H1 (cell line): ENCODE measurements at regions not wholly inside any gene's neighbourhood (a gene's known extent, or its start where the extent isn't known, plus 50 kb on each side); places are given as distances from the start of the nearest gene placed in this dataset.

ENCODE experiments used
- CTCF ChIA-PET: fragments of 300-600 bp; sonication (Branson Sonifier 250); formaldehyde crosslinking; loops from one replicate; lab custom pipeline; 2021; ENCODE audit not compliant: partially characterized antibody; lab: Charles Lee
- POLR2A ChIA-PET: fragments of 300-600 bp; sonication (Branson Sonifier 250); formaldehyde crosslinking; loops from one replicate; lab custom pipeline; 2021; ENCODE audit warnings: inconsistent platforms; ENCODE audit not compliant: partially characterized antibody; lab: Charles Lee
- DNase-seq, 2 experiments: peaks; one replicate each; pipeline versions ENCODE4 v3.0.0 to v3.0.0-alpha.2; 2010 to 2022; ENCODE audit warnings: low spot score in 2 of 2, low read depth in 1 of 2, mixed read lengths in 1 of 2
- FAIRE-seq: peaks from 2 replicates; lab custom pipeline; 2011; peaks lifted over from hg19 to GRCh38; lab: Jason Lieb, UNC
- H2AFZ ChIP-seq: 2 replicates; pipeline ENCODE4 v1.8.1; 2012; ENCODE audit warnings: low read length, inconsistent platforms
- H2AK5ac ChIP-seq: 2 replicates; pipeline ENCODE4 v1.6.1; 2013; ENCODE audit warnings: low read depth, low read length
- H2BK120ac ChIP-seq: replicated peaks from 2 replicates; pipeline ENCODE3; 2013; ENCODE audit warnings: low read depth, low read length, inconsistent platforms
- H2BK12ac ChIP-seq: 2 replicates; pipeline ENCODE4 v1.6.1; 2013; ENCODE audit warnings: low read depth, low read length
- H2BK15ac ChIP-seq: 2 replicates; pipeline ENCODE4 v1.6.1; 2013; ENCODE audit warnings: low read length
- H2BK20ac ChIP-seq: 2 replicates; pipeline ENCODE4 v1.6.1; 2013; ENCODE audit warnings: low read length
- H2BK5ac ChIP-seq: 2 replicates; pipeline ENCODE4 v1.6.1; 2013; ENCODE audit warnings: low read depth, low read length
- H3K14ac ChIP-seq: 2 replicates; pipeline ENCODE4 v1.6.1; 2013; ENCODE audit warnings: inconsistent platforms; ENCODE audit not compliant: insufficient read length
- H3K18ac ChIP-seq: 2 replicates; pipeline ENCODE4 v1.6.1; 2013; ENCODE audit warnings: low read length; ENCODE audit errors: extremely low read depth
- H3K23ac ChIP-seq: 2 replicates; pipeline ENCODE4 v1.6.1; 2013; ENCODE audit warnings: inconsistent platforms; ENCODE audit not compliant: insufficient read length
- H3K23me2 ChIP-seq: 2 replicates; pipeline ENCODE4 v1.6.1; 2013; ENCODE audit warnings: low read depth, low read length
- H3K27ac ChIP-seq: 2 replicates; pipeline ENCODE4 v1.6.1; 2011; ENCODE audit warnings: low read depth, low read length, inconsistent platforms
- H3K27me3 ChIP-seq, 4 experiments: replicated peaks in 1 of 4; 1 replicate in 1 of 4; 2 replicates in 3 of 4; pipeline versions ENCODE4 v1.6.1 to v1.8.1; 2011 to 2013; ENCODE audit warnings: low read length in 3 of 4, mild to moderate bottlenecking in 3 of 4, inconsistent platforms in 2 of 4, mixed read lengths in 2 of 4, moderate library complexity in 1 of 4; ENCODE audit not compliant: control insufficient read depth in 3 of 4, insufficient read depth in 3 of 4; ENCODE audit errors: extremely low read depth in 1 of 4
- H3K36me3 ChIP-seq, 4 experiments: 2 replicates each; pipeline versions ENCODE4 v1.6.1 to v1.8.1; 2011 to 2013; ENCODE audit warnings: mild to moderate bottlenecking in 4 of 4, low read length in 3 of 4, moderate library complexity in 2 of 4, control low read depth in 1 of 4, inconsistent platforms in 1 of 4; ENCODE audit not compliant: insufficient read depth in 4 of 4, control insufficient read depth in 2 of 4
- H3K4ac ChIP-seq: replicated peaks from 2 replicates; pipeline ENCODE3; 2013; ENCODE audit warnings: low read length, low read depth, mixed read lengths, inconsistent platforms; ENCODE audit not compliant: insufficient read length
- H3K4me1 ChIP-seq, 4 experiments: replicated peaks in 1 of 4; 1 replicate in 1 of 4; 2 replicates in 3 of 4; pipeline versions ENCODE4 v1.6.1 to v1.8.1; 2011 to 2013; ENCODE audit warnings: low read length in 3 of 4, inconsistent platforms in 2 of 4, mixed read lengths in 1 of 4; ENCODE audit not compliant: insufficient read depth in 4 of 4, control insufficient read depth in 3 of 4
- H3K4me2 ChIP-seq, 2 experiments: 2 replicates each; pipeline versions ENCODE4 v1.6.1 to v1.8.1; 2011 to 2013; ENCODE audit warnings: low read depth in 2 of 2, low read length in 2 of 2, control low read depth in 1 of 2, inconsistent platforms in 1 of 2, mild to moderate bottlenecking in 1 of 2; ENCODE audit not compliant: insufficient read depth in 1 of 2
- H3K4me3 ChIP-seq, 4 experiments: fragments of 200-600, 300-600 bp in 1 of 4; sonication (generic), shearing (Covaris generic), sonication (Bioruptor Twin) in 1 of 4; 2 replicates each; pipeline versions ENCODE4 v1.5.1 to v1.8.1; 2011 to 2016; ENCODE audit warnings: low read length in 4 of 4, low read depth in 3 of 4, control low read depth in 2 of 4, inconsistent platforms in 2 of 4, mild to moderate bottlenecking in 2 of 4, mixed read lengths in 1 of 4, moderate library complexity in 1 of 4; ENCODE audit not compliant: insufficient read depth in 2 of 4; ENCODE audit errors: extremely low read depth in 1 of 4
- H3K56ac ChIP-seq: replicated peaks from 2 replicates; pipeline ENCODE3; 2013; ENCODE audit warnings: low read depth, mild to moderate bottlenecking, mixed read lengths, low read length, inconsistent platforms; ENCODE audit not compliant: insufficient read length
- H3K79me1 ChIP-seq: 2 replicates; pipeline ENCODE4 v1.6.1; 2013; ENCODE audit warnings: low read depth, low read length, control low read depth
- H3K79me2 ChIP-seq, 2 experiments: 2 replicates each; pipeline versions ENCODE4 v1.6.1 to v1.8.1; 2012 to 2013; ENCODE audit warnings: low read length in 2 of 2, mild to moderate bottlenecking in 2 of 2, inconsistent platforms in 1 of 2; ENCODE audit not compliant: insufficient read depth in 2 of 2, control insufficient read depth in 1 of 2
- H3K9ac ChIP-seq, 4 experiments: replicated peaks in 1 of 4; 1 replicate in 1 of 4; 2 replicates in 3 of 4; pipeline versions ENCODE4 v1.6.1 to v1.8.1; 2011 to 2013; ENCODE audit warnings: low read depth in 3 of 4, low read length in 3 of 4, control low read depth in 2 of 4, mild to moderate bottlenecking in 2 of 4, moderate library complexity in 2 of 4, inconsistent platforms in 1 of 4; ENCODE audit errors: extremely low read depth in 1 of 4
- H3K9me3 ChIP-seq, 2 experiments: 2 replicates each; pipeline versions ENCODE4 v1.6.1 to v1.8.1; 2012 to 2013; ENCODE audit warnings: mild to moderate bottlenecking in 2 of 2, moderate library complexity in 2 of 2, control low read depth in 1 of 2, inconsistent platforms in 1 of 2, low read depth in 1 of 2, low read length in 1 of 2, mixed read lengths in 1 of 2; ENCODE audit not compliant: insufficient read depth in 2 of 2
- H4K20me1 ChIP-seq, 2 experiments: replicated peaks in 1 of 2; 2 replicates each; pipeline versions ENCODE3 to v1.8.1; 2011 to 2013; ENCODE audit warnings: inconsistent platforms in 2 of 2, low read length in 2 of 2, mild to moderate bottlenecking in 1 of 2; ENCODE audit not compliant: insufficient read depth in 2 of 2, control insufficient read depth in 1 of 2
- H4K5ac ChIP-seq: 2 replicates; pipeline ENCODE4 v1.6.1; 2013; ENCODE audit warnings: low read length, low read depth, mixed read lengths, inconsistent platforms; ENCODE audit not compliant: insufficient read length
- H4K8ac ChIP-seq: 2 replicates; pipeline ENCODE4 v1.8.0; 2013; ENCODE audit warnings: mild to moderate bottlenecking, moderate library complexity, low read length, inconsistent platforms; ENCODE audit not compliant: insufficient read depth; ENCODE audit errors: extremely low read depth
- H4K91ac ChIP-seq: replicated peaks from 2 replicates; pipeline ENCODE3; 2013; ENCODE audit warnings: low read length, mixed read lengths, inconsistent platforms; ENCODE audit not compliant: insufficient read length
- ATF2 ChIP-seq: IDR thresholded peaks from 2 replicates; pipeline ENCODE4 v1.6.1; 2012; ENCODE audit warnings: low read length, inconsistent platforms
- CHD2 ChIP-seq: IDR thresholded peaks from 2 replicates; pipeline ENCODE4 v1.6.1; 2012; ENCODE audit warnings: low read length, improper control_type of control experiment
- CREB1 ChIP-seq: IDR thresholded peaks from 2 replicates; pipeline ENCODE4 v1.6.1; 2012; ENCODE audit warnings: inconsistent platforms
- CTCF ChIP-seq, 3 experiments: IDR thresholded peaks; 1 replicate in 2 of 3; 2 replicates in 1 of 3; pipeline versions ENCODE4 v1.5.1 to v1.6.1; 2011; ENCODE audit warnings: low read length in 3 of 3, mild to moderate bottlenecking in 3 of 3, inconsistent platforms in 2 of 3, low read depth in 1 of 3, moderate library complexity in 1 of 3; ENCODE audit not compliant: insufficient read depth in 1 of 3; ENCODE audit errors: control extremely low read depth in 1 of 3
- EGR1 ChIP-seq: IDR thresholded peaks from 2 replicates; pipeline ENCODE4 v1.6.1; 2011; ENCODE audit warnings: low read depth, low read length, borderline replicate concordance
- JUND ChIP-seq: IDR thresholded peaks from 2 replicates; pipeline ENCODE4 v1.6.1; 2011; ENCODE audit warnings: mild to moderate bottlenecking, improper control_type of control experiment, low read length
- NRF1 ChIP-seq: IDR thresholded peaks from 2 replicates; pipeline ENCODE4 v1.6.1; 2011; ENCODE audit warnings: mild to moderate bottlenecking, low read depth, low read length, improper control_type of control experiment
- USF2 ChIP-seq: IDR thresholded peaks from 2 replicates; pipeline ENCODE4 v1.6.1; 2011; ENCODE audit warnings: low read length, improper control_type of control experiment
- WGBS, 2 experiments: shearing (Covaris generic) in 1 of 2; methylation state at CpG; one replicate each; pipeline versions ENCODE4 v1.1.6 to v1.1.7; 2013 to 2015; ENCODE audit warnings: low lambda C conversion rate in 2 of 2, mixed read lengths in 2 of 2, inconsistent platforms in 1 of 2, low coverage in 1 of 2, missing lambda C conversion rate in 1 of 2; ENCODE audit not compliant: insufficient replicate concordance in 2 of 2, insufficient coverage in 1 of 2, insufficient read length in 1 of 2; ENCODE audit errors: extremely low coverage in 1 of 2, missing lambda C conversion rate in 1 of 2; 5-methylcytosine and 5-hydroxymethylcytosine counted together

- H2BK12ac ChIP-seq = no peak overlapping the region
- H3K18ac ChIP-seq = no peak overlapping the region
- CTCF ChIA-PET = interaction anchor here (0.7 to 1.0 kb wide), 2 partner anchors 103 to 115 kb away, joined by 3 read pairs; no protein-coding TSS in a partner anchor
- FAIRE-seq (no peak), DNase-seq (no peak)
- H3K27me3 ChIP-seq = no peaks in the 10 kb centered on the region
- no peak overlapping the region for H2AK5ac ChIP-seq
- no peak overlapping the region for H2BK120ac ChIP-seq
- no peak overlapping the region for H2BK5ac ChIP-seq
- H3K9me3 ChIP-seq = peaks cover 0 to 6% of the 10 kb centered on the region in 2 experiments; a peak in 2 of 4 replicates
- no peak overlapping the region for H3K9ac ChIP-seq
- no peak overlapping the region for H2BK20ac ChIP-seq
- H4K5ac ChIP-seq = no peak overlapping the region
- H3K79me2 ChIP-seq = no peaks in the 10 kb centered on the region
- H4K8ac ChIP-seq = no peak overlapping the region
- H3K56ac ChIP-seq = no peak overlapping the region
- no peaks in the 10 kb centered on the region for H4K20me1 ChIP-seq
- no peaks in the 10 kb centered on the region for H3K4me1 ChIP-seq
- H3K4me3 ChIP-seq = no peak overlapping the region
- H3K23ac ChIP-seq = no peak overlapping the region
- no peak overlapping the region for H3K4ac ChIP-seq
- no peak overlapping the region for H3K14ac ChIP-seq
- H3K4me2 ChIP-seq = no peak overlapping the region
- H3K79me1 ChIP-seq = no peaks in the 10 kb centered on the region
- no peaks in the 10 kb centered on the region for H3K23me2 ChIP-seq
- POLR2A ChIA-PET = no interaction called here
- no peak overlapping the region for H4K91ac ChIP-seq
- H3K27ac ChIP-seq = no peak overlapping the region
- H2BK15ac ChIP-seq = no peak overlapping the region
- H3K36me3 ChIP-seq = no peaks in the 10 kb centered on the region
- WGBS, 2 experiments = 91% methylated on average over 6 of the region's 6 CpGs; no CpG with 5 or more reads in 1 of the 2 experiments
- H2AFZ ChIP-seq = peak overlapping the region; percentile 9; the same call in 1 of the 2 replicates
- TF ChIP-seq JUND = no peak
- TF ChIP-seq EGR1 = no peak
- TF ChIP-seq CREB1 = no peak
- TF ChIP-seq CTCF (IDR thresholded peaks at IDR 0.05; ENCODE audit: control extremely low read depth in 1 of 3, insufficient read depth in 1 of 3, low read depth in 1 of 3, low read length in 3 of 3) = no peak
- TF ChIP-seq NRF1 = no peak
- TF ChIP-seq CHD2 = no peak
- no peak for TF ChIP-seq ATF2
- no peak for TF ChIP-seq USF2
Measured at GRCh38 chr10:64219271-64220025, 698.2 kb downstream of the REEP3 start.
